SU-DHL-6 (cell line): ENCODE measurements at regions not wholly inside any gene's neighbourhood (a gene's known extent, or its start where the extent isn't known, plus 50 kb on each side); places are given as distances from the start of the nearest gene placed in this dataset.

Source experiments
- H2AFZ ChIP-seq: fragments of 200-600 bp; sonication (generic); 2 replicates; pipeline ENCODE4 v1.6.1; 2014; ENCODE audit warnings: low read depth, mild to moderate bottlenecking, moderate library complexity, mixed read lengths, antibody characterized with exemption, low read length; ENCODE audit not compliant: severe bottlenecking
- H3F3A ChIP-seq: fragments of 200-600 bp; shearing (Covaris generic); 2 replicates; pipeline ENCODE4 v1.6.0; 2016; ENCODE audit warnings: antibody characterized with exemption, mild to moderate bottlenecking; ENCODE audit not compliant: insufficient read depth
- H3K27ac ChIP-seq: fragments of 200-600 bp; sonication (generic); 2 replicates; pipeline ENCODE4 v1.5.1; 2016; ENCODE audit warnings: low read depth, mild to moderate bottlenecking, low read length, moderate library complexity, mixed read lengths
- H3K27me3 ChIP-seq: fragments of 200-600 bp; sonication (generic), shearing (Covaris generic); 2 replicates; pipeline ENCODE4 v1.6.0; 2014; ENCODE audit warnings: mild to moderate bottlenecking, low read length
- H3K36me3 ChIP-seq: fragments of 200-600 bp; sonication (generic); 2 replicates; pipeline ENCODE4 v1.6.1; 2014; ENCODE audit warnings: mild to moderate bottlenecking, low read length, mixed read lengths
- H3K4me2 ChIP-seq: fragments of 300-600, 200-600 bp; shearing (Covaris generic), sonication (generic); 2 replicates; pipeline ENCODE4 v1.6.0; 2014; ENCODE audit warnings: low read length, low read depth, mild to moderate bottlenecking; ENCODE audit not compliant: poor library complexity, severe bottlenecking
- H3K4me3 ChIP-seq: fragments of 200-600 bp; sonication (generic); 2 replicates; pipeline ENCODE4 v1.5.1; 2014; ENCODE audit warnings: antibody characterized with exemption, low read length, mild to moderate bottlenecking, mixed read lengths; ENCODE audit not compliant: insufficient read depth, poor library complexity, severe bottlenecking
- H3K79me2 ChIP-seq: fragments of 200-600 bp; sonication (generic); 2 replicates; pipeline ENCODE4 v1.6.1; 2014; ENCODE audit warnings: mild to moderate bottlenecking, low read length, moderate library complexity; ENCODE audit not compliant: insufficient read depth
- H3K9ac ChIP-seq: fragments of 200-600 bp; sonication (generic); 2 replicates; pipeline ENCODE4 v1.7.0; 2014; ENCODE audit warnings: mild to moderate bottlenecking, low read length
- H3K9me2 ChIP-seq: fragments of 200-600 bp; sonication (generic); replicated peaks from 2 replicates; pipeline ENCODE4 v1.6.1; 2014; ENCODE audit warnings: low read length; ENCODE audit not compliant: insufficient read depth
- H3K9me3 ChIP-seq: fragments of 200-600 bp; sonication (generic); 2 replicates; pipeline ENCODE4 v1.6.1; 2014; ENCODE audit warnings: low read length, mixed read lengths; ENCODE audit not compliant: insufficient read depth
- H4K20me1 ChIP-seq: fragments of 200-600 bp; sonication (generic); 2 replicates; pipeline ENCODE4 v1.6.1; 2014; ENCODE audit warnings: low read depth, mild to moderate bottlenecking, antibody characterized with exemption, low read length, moderate library complexity, mixed read lengths
- EZH2phosphoT487 ChIP-seq: fragments of 200-600 bp; sonication (generic), shearing (Covaris generic); conservative IDR thresholded peaks from 2 replicates; pipeline ENCODE4 v1.6.1; 2018; ENCODE audit warnings: mild to moderate bottlenecking, antibody characterized with exemption, low read length, moderate library complexity, mixed read lengths
- TF ChIP-seq, protein P1 (sequence below): fragments of 200-600 bp; sonication (generic); IDR thresholded peaks from one replicate; pipeline ENCODE4 v1.5.1; 2017; ENCODE audit warnings: antibody characterized with exemption, mild to moderate bottlenecking, low read length, moderate library complexity; ENCODE audit not compliant: insufficient read depth, poor library complexity, severe bottlenecking

DNA sequence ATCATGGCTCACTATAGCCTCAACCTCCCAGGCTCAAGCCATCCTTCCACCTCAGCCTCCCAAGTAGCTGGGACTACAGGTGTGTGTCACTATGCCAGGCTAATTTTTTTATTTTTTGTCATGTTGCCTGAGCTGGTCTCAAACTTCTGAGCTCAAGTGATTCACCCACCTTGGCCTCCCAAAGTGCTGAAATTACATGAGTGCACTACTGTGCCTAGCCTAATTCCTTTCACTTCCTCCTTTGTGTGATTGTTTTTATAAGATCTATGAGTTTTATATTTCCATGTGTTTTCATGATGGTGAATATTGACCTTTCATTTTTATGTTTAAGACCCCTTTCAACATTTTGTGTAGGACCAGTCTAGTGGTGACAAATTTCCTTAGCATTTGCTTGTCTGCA, 55.2 kb upstream of the IL12B start:
- Histone ChIP-seq H3K4me3 (no peak overlapping the region), H2AFZ (no peak overlapping the region), H3K9me2 (no peaks in the 10 kb centered on the region), H3K36me3 (no peaks in the 10 kb centered on the region), H3K27me3 (no peaks in the 10 kb centered on the region), H3K27ac (no peak overlapping the region), H3K4me2 (no peak overlapping the region), H3K9ac (no peak overlapping the region), H3K9me3 (0 out of 2 replicates have a peak, but pooled peaks cover 7% of the 10 kb centered on the region), H3K79me2 (no peaks in the 10 kb centered on the region), H4K20me1 (no peaks in the 10 kb centered on the region), H3F3A (no peaks in the 10 kb centered on the region)
- TF ChIP-seq, protein P1, sequence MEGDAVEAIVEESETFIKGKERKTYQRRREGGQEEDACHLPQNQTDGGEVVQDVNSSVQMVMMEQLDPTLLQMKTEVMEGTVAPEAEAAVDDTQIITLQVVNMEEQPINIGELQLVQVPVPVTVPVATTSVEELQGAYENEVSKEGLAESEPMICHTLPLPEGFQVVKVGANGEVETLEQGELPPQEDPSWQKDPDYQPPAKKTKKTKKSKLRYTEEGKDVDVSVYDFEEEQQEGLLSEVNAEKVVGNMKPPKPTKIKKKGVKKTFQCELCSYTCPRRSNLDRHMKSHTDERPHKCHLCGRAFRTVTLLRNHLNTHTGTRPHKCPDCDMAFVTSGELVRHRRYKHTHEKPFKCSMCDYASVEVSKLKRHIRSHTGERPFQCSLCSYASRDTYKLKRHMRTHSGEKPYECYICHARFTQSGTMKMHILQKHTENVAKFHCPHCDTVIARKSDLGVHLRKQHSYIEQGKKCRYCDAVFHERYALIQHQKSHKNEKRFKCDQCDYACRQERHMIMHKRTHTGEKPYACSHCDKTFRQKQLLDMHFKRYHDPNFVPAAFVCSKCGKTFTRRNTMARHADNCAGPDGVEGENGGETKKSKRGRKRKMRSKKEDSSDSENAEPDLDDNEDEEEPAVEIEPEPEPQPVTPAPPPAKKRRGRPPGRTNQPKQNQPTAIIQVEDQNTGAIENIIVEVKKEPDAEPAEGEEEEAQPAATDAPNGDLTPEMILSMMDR = no peak
- no peak for TF ChIP-seq EZH2phosphoT487

DNA sequence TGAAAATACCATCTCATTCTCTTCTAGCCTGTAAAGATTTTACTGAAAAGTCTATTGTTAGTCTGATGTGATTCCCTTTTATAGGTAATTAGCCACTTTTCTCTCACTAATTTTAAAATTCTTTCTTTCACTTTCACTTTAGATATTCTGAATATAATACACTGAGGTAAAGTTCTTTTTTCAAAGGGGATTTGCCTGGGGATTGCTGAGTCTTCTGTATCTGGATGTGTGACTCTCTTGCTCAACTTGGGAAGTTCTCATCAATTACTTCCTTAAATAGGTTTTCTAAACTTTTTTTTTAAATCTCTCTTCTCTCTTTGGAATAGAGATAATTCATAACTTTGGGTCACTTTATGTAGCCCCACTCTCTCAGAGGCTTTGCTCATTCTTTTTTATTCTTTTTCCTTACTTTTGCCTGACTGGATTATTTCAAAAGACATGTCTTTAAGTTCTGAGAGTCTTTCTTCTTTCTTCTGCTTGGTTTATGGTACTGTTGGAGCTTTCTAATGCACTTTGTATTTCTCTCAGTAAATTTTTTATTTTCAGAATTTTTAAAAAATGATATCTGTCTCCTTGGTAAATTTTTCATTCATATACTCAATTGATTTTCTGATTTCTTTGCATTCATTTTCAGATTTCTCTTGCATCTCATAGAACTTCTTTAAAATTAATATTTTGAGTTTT, 55.9 kb upstream of the IL12B start:
- Histone ChIP-seq H3K4me2 (no peak overlapping the region), H3K9ac (no peak overlapping the region), H3F3A (no peaks in the 10 kb centered on the region), H3K4me3 (no peak overlapping the region), H3K36me3 (no peaks in the 10 kb centered on the region), H4K20me1 (no peaks in the 10 kb centered on the region), H3K9me3 (0 out of 2 replicates have a peak, but pooled peaks cover 7% of the 10 kb centered on the region), H2AFZ (no peak overlapping the region), H3K27ac (no peak overlapping the region), H3K9me2 (no peaks in the 10 kb centered on the region), H3K27me3 (no peaks in the 10 kb centered on the region), H3K79me2 (no peaks in the 10 kb centered on the region)
- no peak for TF ChIP-seq EZH2phosphoT487
- TF ChIP-seq, protein P1 = no peak

DNA sequence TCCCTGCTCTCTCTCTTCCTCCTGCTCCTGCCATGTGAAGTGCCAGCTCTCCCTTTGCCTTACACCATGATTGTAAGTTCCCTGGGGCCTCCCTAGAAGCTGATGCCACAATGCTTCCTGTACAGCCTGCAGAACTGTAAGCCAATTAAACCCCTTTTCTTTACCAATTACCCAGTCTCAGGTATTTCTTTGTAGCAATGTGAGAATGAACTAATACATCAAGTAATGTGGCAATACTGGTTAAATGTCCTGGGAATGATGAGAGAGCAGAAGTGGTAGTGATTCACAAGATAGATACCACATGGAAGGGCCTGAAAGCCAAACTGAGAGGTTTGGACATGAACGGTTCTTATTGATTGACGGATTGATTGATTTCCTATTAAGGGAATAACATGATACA, 62.6 kb upstream of the IL12B start:
- no peaks in the 10 kb centered on the region for H3K27me3 ChIP-seq
- no peak overlapping the region for H3K9ac ChIP-seq
- H3F3A ChIP-seq = no peaks in the 10 kb centered on the region
- no peak overlapping the region for H2AFZ ChIP-seq
- H3K4me3 ChIP-seq = no peak overlapping the region
- H3K9me2 ChIP-seq = no peaks in the 10 kb centered on the region
- no peak overlapping the region for H3K27ac ChIP-seq
- TF ChIP-seq, protein P1 = no peak
- TF ChIP-seq EZH2phosphoT487 = no peak
- no peaks in the 10 kb centered on the region for H3K79me2 ChIP-seq
- H3K36me3 ChIP-seq = no peaks in the 10 kb centered on the region
- no peak overlapping the region for H3K4me2 ChIP-seq
- no peaks in the 10 kb centered on the region for H4K20me1 ChIP-seq
- H3K9me3 ChIP-seq = no peaks in the 10 kb centered on the region
